GM21367 (cell line): ENCODE measurements at regions not wholly inside any gene's neighbourhood (a gene's known extent, or its start where the extent isn't known, plus 50 kb on each side); places are given as distances from the start of the nearest gene placed in this dataset.

Experiments used
- ATAC-seq: cut with Tn5 transposase; IDR thresholded peaks from one replicate; pipeline ENCODE4 v1.9.1; 2021; ENCODE audit not compliant: unreplicated experiment

- ATAC-seq: no peak
Observed at GRCh38 chr13:63554157-63554556, 2138.5 kb upstream of the PCDH20 start.

GRCh38 chr13:63551731-63552130, 2136.1 kb upstream of the PCDH20 start:
- no peak for ATAC-seq

- no peak for ATAC-seq
Observed at GRCh38 chr13:63546524-63546923, 2130.9 kb upstream of the PCDH20 start.

GRCh38 chr13:63542770-63543169, 2127.1 kb upstream of the PCDH20 start:
- ATAC-seq: no peak

GRCh38 chr13:63541336-63541735, 2125.7 kb upstream of the PCDH20 start:
- ATAC-seq: no peak

GRCh38 chr13:63540061-63540460, 2124.4 kb upstream of the PCDH20 start:
- no peak for ATAC-seq

- ATAC-seq: no peak
Observed at GRCh38 chr13:63517371-63517770, 2101.7 kb upstream of the PCDH20 start.

GRCh38 chr13:63516124-63516523, 2100.5 kb upstream of the PCDH20 start:
- no peak for ATAC-seq

- no peak for ATAC-seq
Observed at GRCh38 chr13:63514886-63515285, 2099.2 kb upstream of the PCDH20 start.

- no peak for ATAC-seq
Observed at GRCh38 chr13:63512095-63512494, 2096.4 kb upstream of the PCDH20 start.

- no peak for ATAC-seq
Observed at GRCh38 chr13:63501702-63502101, 2086.1 kb upstream of the PCDH20 start.

GRCh38 chr13:63497601-63498000, 2082.0 kb upstream of the PCDH20 start:
- ATAC-seq: no peak

GRCh38 chr13:63492604-63493003, 2077.0 kb upstream of the PCDH20 start:
- no peak for ATAC-seq

- ATAC-seq: no peak
Observed at GRCh38 chr13:63490149-63490548, 2074.5 kb upstream of the PCDH20 start.

- ATAC-seq: no peak
Observed at GRCh38 chr13:63481334-63481733, 2065.7 kb upstream of the PCDH20 start.

GRCh38 chr13:63472711-63473110, 2057.1 kb upstream of the PCDH20 start:
- no peak for ATAC-seq

GRCh38 chr13:63463782-63464610, 2048.3 kb upstream of the PCDH20 start:
- peak; percentile 60 for ATAC-seq

GRCh38 chr13:63460462-63461090, 2044.9 kb upstream of the PCDH20 start:
- no peak for ATAC-seq

GRCh38 chr13:63457186-63457585, 2041.5 kb upstream of the PCDH20 start:
- ATAC-seq: no peak

GRCh38 chr13:63455938-63456337, 2040.3 kb upstream of the PCDH20 start:
- ATAC-seq: no peak

- ATAC-seq: no peak
Observed at GRCh38 chr13:63449550-63449949, 2033.9 kb upstream of the PCDH20 start.

GRCh38 chr13:63448692-63449091, 2033.0 kb upstream of the PCDH20 start:
- no peak for ATAC-seq

- ATAC-seq: no peak
Observed at GRCh38 chr13:63446329-63446728, 2030.7 kb upstream of the PCDH20 start.
